CD4-positive, alpha-beta T cell (primary cell): ENCODE measurements at regions not wholly inside any gene's neighbourhood (a gene's known extent, or its start where the extent isn't known, plus 50 kb on each side); places are given as distances from the start of the nearest gene placed in this dataset.

ENCODE experiments used
- ATAC-seq: fragments of 200-7000 bp; cut with Tn5 transposase; one replicate; pipeline ENCODE4 v1.10.0; 2022; ENCODE audit warnings: mild to moderate bottlenecking; ENCODE audit not compliant: poor library complexity
- CTCF ChIA-PET: fragments of 350-600 bp; sonication (Branson Sonifier 250); formaldehyde crosslinking; loops from one replicate; lab custom pipeline; 2021; ENCODE audit warnings: antibody characterized with exemption, inconsistent platforms; lab: Charles Lee
- POLR2A ChIA-PET: fragments of 350-600 bp; sonication (Branson Sonifier 250); formaldehyde crosslinking; loops from one replicate; lab custom pipeline; 2021; ENCODE audit warnings: antibody characterized with exemption, inconsistent platforms; lab: Charles Lee
- DNase-seq, 14 experiments: peaks; one replicate each; pipeline ENCODE4 v3.0.0-alpha.2; 2013 to 2020; ENCODE audit warnings: mixed read lengths in 2 of 14
- H3K27ac ChIP-seq, 2 donors: one replicate each; pipeline versions ENCODE4 v1.5.1 to v1.7.0; 2013; ENCODE audit warnings: low read length in 2 of 2, low read depth in 1 of 2, mild to moderate bottlenecking in 1 of 2
- H3K27me3 ChIP-seq, 2 experiments: 1 replicate in 1 of 2; 2 replicates in 1 of 2; pipeline versions ENCODE4 v1.6.1 to v1.7.0; 2013; ENCODE audit warnings: low read length in 2 of 2, control low read depth in 1 of 2, mild to moderate bottlenecking in 1 of 2, moderate library complexity in 1 of 2; ENCODE audit not compliant: insufficient read depth in 2 of 2, control insufficient read depth in 1 of 2
- H3K36me3 ChIP-seq: one replicate; pipeline ENCODE4 v1.6.1; 2013; ENCODE audit warnings: low read length, control low read depth; ENCODE audit not compliant: insufficient read depth
- H3K4me1 ChIP-seq: one replicate; pipeline ENCODE4 v1.6.1; 2013; ENCODE audit warnings: low read length, control low read depth; ENCODE audit not compliant: insufficient read depth
- H3K4me3 ChIP-seq: one replicate; pipeline ENCODE4 v1.5.1; 2013; ENCODE audit warnings: mild to moderate bottlenecking, low read length, moderate library complexity
- H3K9me3 ChIP-seq, 2 experiments: 1 replicate in 1 of 2; 2 replicates in 1 of 2; pipeline versions ENCODE4 v1.6.1 to v1.7.0; 2013; ENCODE audit warnings: low read length in 2 of 2, mild to moderate bottlenecking in 2 of 2, control low read depth in 1 of 2, moderate library complexity in 1 of 2; ENCODE audit not compliant: control insufficient read depth in 1 of 2, insufficient read depth in 1 of 2
- H3K27ac Mint-ChIP-seq: one replicate; pipeline ENCODE4 v1.8.0; 2020; ENCODE audit warnings: mixed read lengths
- H3K27me3 Mint-ChIP-seq: one replicate; pipeline ENCODE4 v1.8.0; 2021; ENCODE audit warnings: mixed read lengths
- H3K36me3 Mint-ChIP-seq: one replicate; pipeline ENCODE4 v1.8.0; 2021; ENCODE audit warnings: low read depth, mixed read lengths
- H3K4me1 Mint-ChIP-seq: one replicate; pipeline ENCODE4 v1.8.0; 2021; ENCODE audit warnings: low read depth, mixed read lengths
- H3K4me3 Mint-ChIP-seq: one replicate; pipeline ENCODE4 v1.8.0; 2020; ENCODE audit warnings: mild to moderate bottlenecking, mixed read lengths
- H3K9me3 Mint-ChIP-seq: one replicate; pipeline ENCODE4 v1.8.0; 2020; ENCODE audit warnings: mixed read lengths
- intact Hi-C, 2 experiments: fragments of 100-400 bp; cut with DNase I in 1 of 2; cut with micrococcal nuclease in 1 of 2; formaldehyde crosslinking; loops; one replicate each; pipeline versions ENCODE4 v1.15.1 to v1.9.0; 2023 to 2025; cut with DNase I, micrococcal nuclease
- TF ChIP-seq, protein P1 (sequence below): fragments of 200-600 bp; IDR thresholded peaks from one replicate; pipeline ENCODE4 v1.8.0; 2022; ENCODE audit warnings: antibody characterized with exemption, mild to moderate bottlenecking

DNA sequence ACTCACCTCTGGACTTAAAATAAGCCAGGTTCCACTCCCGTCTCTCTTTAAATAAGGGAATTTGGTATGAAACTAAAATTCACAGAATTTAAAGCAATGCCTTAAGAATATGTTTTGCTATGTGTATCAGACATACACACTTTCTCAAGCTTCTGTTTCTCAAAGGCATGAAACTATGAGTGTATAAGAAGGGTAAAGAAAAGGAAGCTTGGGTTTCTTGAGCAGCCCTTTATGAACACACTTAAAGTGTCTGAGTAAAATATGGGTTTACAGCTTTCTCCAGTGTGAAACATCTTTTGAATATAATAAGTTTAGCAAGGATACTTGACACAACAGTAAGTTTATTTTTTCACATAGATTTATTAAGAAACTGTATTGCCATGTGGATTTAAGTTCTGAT lies 370.5 kb downstream of the TMA16 start:
- no peak for ATAC-seq

DNA sequence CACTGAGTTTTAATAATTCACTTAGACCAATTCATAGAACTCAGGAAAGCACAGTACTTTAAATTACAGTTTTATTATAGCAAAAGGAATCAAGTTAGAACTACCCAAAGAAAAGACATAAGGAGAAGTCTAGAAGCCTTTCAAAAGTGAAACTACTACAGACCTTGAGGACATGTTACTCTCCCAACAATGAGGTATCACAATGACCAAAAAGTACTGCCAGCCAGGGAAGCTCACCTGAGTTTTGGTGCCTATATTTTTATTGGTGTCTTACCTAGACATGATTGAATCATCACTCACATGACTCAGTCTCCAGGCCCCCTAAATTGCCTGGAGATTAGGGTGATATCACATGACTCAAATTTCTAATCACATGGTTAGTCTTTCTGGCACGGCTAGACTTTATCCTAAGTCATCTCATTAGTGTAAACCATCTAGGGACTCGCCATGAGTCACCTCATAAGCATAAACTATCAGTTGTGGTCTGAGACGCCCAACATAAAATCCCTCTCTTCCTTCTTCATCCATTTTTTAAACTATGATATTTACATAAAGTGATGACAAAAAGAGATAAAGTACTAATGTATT lies 372.3 kb downstream of the TMA16 start:
- CTCF ChIA-PET: no interaction called here
- no peaks in the 10 kb centered on the region for H3K4me1 Mint-ChIP-seq

More for the DNA sequence above, 370.5 kb downstream of the TMA16 start:
- no peaks in the 10 kb centered on the region for H3K9me3 ChIP-seq
- no peaks in the 10 kb centered on the region for H3K36me3 Mint-ChIP-seq
- H3K27ac Mint-ChIP-seq: no peak overlapping the region
- no peaks in the 10 kb centered on the region for H3K9me3 Mint-ChIP-seq
- H3K4me3 Mint-ChIP-seq: no peak overlapping the region
- no peaks in the 10 kb centered on the region for H3K4me1 ChIP-seq
- intact Hi-C loops: no loop called here
- H3K27me3 Mint-ChIP-seq: no peaks in the 10 kb centered on the region
- no peaks in the 10 kb centered on the region for H3K27me3 ChIP-seq
- ChIA-PET CTCF (no interaction called here), POLR2A (no interaction called here)
- H3K4me1 Mint-ChIP-seq: no peaks in the 10 kb centered on the region
- no peak overlapping the region for H3K4me3 ChIP-seq
- H3K36me3 ChIP-seq: no peaks in the 10 kb centered on the region
- TF ChIP-seq, protein P1, sequence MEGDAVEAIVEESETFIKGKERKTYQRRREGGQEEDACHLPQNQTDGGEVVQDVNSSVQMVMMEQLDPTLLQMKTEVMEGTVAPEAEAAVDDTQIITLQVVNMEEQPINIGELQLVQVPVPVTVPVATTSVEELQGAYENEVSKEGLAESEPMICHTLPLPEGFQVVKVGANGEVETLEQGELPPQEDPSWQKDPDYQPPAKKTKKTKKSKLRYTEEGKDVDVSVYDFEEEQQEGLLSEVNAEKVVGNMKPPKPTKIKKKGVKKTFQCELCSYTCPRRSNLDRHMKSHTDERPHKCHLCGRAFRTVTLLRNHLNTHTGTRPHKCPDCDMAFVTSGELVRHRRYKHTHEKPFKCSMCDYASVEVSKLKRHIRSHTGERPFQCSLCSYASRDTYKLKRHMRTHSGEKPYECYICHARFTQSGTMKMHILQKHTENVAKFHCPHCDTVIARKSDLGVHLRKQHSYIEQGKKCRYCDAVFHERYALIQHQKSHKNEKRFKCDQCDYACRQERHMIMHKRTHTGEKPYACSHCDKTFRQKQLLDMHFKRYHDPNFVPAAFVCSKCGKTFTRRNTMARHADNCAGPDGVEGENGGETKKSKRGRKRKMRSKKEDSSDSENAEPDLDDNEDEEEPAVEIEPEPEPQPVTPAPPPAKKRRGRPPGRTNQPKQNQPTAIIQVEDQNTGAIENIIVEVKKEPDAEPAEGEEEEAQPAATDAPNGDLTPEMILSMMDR: no peak
- no peak for DNase-seq
- no peak overlapping the region for H3K27ac ChIP-seq

DNA sequence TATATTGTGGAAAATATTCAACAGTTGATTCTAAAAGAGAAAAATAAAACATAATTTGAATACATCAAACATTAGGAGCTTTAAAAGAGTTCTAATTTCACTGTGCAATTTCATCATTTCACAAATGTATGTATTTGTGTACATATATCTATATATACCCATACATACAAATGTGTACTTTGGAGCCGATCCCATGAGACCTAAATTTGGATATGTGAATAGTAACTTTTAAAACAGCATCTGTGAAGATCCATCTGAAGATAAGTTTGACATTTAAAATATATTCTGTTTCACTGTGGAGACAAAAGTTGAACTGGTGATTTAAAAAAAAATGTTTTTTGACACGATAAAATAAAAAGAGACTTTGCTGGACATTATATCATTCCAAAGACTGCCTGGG lies 374.0 kb downstream of the TMA16 start:
- ChIA-PET POLR2A (no interaction called here), CTCF (no interaction called here)
- no peak overlapping the region for H3K27ac Mint-ChIP-seq
- no peaks in the 10 kb centered on the region for H3K9me3 ChIP-seq
- TF ChIP-seq, protein P1: no peak
- H3K4me3 Mint-ChIP-seq: no peak overlapping the region
- H3K4me1 Mint-ChIP-seq: no peaks in the 10 kb centered on the region
- H3K27ac ChIP-seq: no peak overlapping the region
- no peak overlapping the region for H3K4me3 ChIP-seq
- no peaks in the 10 kb centered on the region for H3K36me3 ChIP-seq
- intact Hi-C loops: no loop called here
- no peaks in the 10 kb centered on the region for H3K36me3 Mint-ChIP-seq
- H3K27me3 Mint-ChIP-seq: no peaks in the 10 kb centered on the region
- ATAC-seq (no peak), DNase-seq (no peak)
- H3K27me3 ChIP-seq: no peaks in the 10 kb centered on the region
- H3K4me1 ChIP-seq: no peaks in the 10 kb centered on the region
- no peaks in the 10 kb centered on the region for H3K9me3 Mint-ChIP-seq

More for the DNA sequence above, 372.3 kb downstream of the TMA16 start:
- Histone ChIP-seq H3K27me3 (no peaks in the 10 kb centered on the region), H3K4me1 (no peaks in the 10 kb centered on the region), H3K9me3 (no peaks in the 10 kb centered on the region), H3K4me3 (no peak overlapping the region), H3K36me3 (no peaks in the 10 kb centered on the region), H3K27ac (no peak overlapping the region)
- no peak for ATAC-seq
- intact Hi-C loops: no loop called here
- TF ChIP-seq, protein P1: no peak
- POLR2A ChIA-PET: no interaction called here
- Mint-ChIP-seq H3K36me3 (no peaks in the 10 kb centered on the region), H3K27ac (no peak overlapping the region), H3K9me3 (no peaks in the 10 kb centered on the region), H3K27me3 (no peaks in the 10 kb centered on the region), H3K4me3 (no peak overlapping the region)
- no peak for DNase-seq
